Stimulated activated CD4-positive, alpha-beta T cell treated with anti-CD3 and anti-CD28 coated beads, Interleukin-1b, Interleukin-23, amount 100 ng/mL, for 4 hours (primary cell): ENCODE measurements at regions not wholly inside any gene's neighbourhood (a gene's known extent, or its start where the extent isn't known, plus 50 kb on each side); places are given as distances from the start of the nearest gene placed in this dataset.

Source experiments
- DNase-seq, 2 donors: peaks; one replicate each; pipeline ENCODE4 v3.0.0-alpha.2; 2020; ENCODE audit warnings: low read depth in 2 of 2

DNA sequence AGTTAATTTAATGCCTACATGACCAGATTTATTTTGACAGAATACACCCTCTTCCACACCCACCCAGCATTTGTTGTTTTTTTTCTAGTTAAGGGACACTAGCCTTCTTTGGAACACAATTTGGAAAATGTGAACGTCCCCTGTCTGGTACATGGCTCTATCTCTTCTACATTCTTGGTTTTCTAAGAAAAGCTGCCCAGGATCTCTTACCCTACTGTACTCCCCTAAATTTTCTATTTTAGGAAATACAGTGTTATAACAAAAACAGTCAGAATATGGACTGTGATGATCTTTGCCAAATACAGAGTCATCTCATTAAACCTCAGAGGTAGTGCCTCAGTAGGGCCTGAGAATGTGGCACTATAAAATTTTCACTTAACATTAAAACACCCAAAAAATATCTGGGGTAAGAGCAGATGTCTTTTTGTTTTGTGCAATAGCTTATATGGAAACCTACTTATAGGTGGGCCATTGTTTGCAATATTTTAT, 93.1 kb upstream of the SPON1 start:
- DNase-seq, result no peak

GRCh38 chr11:13874597-13874996, 87.9 kb upstream of the SPON1 start:
- no peak for DNase-seq

- no peak for DNase-seq
These were observed 86.9 kb upstream of the SPON1 start for GRCh38 chr11:13875643-13876042.

GRCh38 chr11:13876423-13876822, 86.1 kb upstream of the SPON1 start:
- DNase-seq, result no peak

GRCh38 chr11:13878077-13878476, 84.4 kb upstream of the SPON1 start:
- no peak for DNase-seq

DNA sequence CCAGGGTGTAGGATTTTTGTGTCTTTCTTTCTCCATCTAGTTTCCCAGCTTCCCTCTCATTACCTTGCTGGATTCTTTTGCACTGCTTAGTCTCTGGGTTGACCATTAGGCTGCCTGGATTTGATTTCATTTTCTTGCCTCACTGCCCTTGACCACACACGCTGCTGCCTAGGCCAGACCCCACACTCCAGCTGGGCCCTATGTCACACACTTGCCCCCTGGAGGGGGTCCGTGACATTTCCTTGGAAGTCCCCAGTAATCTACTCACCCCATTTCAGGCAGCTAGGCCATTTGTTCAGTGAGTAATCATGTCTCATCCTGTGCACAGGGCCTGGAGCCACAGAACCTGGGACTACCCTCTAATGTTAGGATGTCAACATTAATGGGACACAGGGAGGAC, 81.9 kb upstream of the SPON1 start:
- DNase-seq, result no peak

- no peak for DNase-seq
These were observed 81.2 kb upstream of the SPON1 start for GRCh38 chr11:13881226-13881905.

GRCh38 chr11:13883042-13883441, 79.5 kb upstream of the SPON1 start:
- DNase-seq, result no peak

DNA sequence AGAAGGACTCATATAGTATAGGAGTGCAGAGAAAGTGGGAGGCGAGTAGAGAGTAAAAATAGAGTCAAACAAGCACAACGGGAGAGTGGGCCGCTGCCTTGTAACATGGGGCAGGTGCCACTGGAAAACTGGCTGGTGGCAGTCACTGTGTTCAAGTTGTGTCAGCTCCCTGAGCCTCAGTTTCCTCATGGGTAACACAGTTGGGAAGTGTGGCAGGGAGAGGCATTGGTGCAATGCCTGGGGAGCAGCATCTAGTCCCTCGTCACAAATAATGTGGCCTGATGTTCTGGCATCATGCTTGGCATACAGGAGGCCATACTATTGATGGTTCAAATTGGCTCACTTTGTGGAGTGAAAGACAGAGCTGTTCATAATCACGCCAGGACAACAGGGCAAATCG, 78.9 kb upstream of the SPON1 start:
- DNase-seq, result no peak

GRCh38 chr11:13884158-13884799, 78.2 kb upstream of the SPON1 start:
- no peak for DNase-seq

DNA sequence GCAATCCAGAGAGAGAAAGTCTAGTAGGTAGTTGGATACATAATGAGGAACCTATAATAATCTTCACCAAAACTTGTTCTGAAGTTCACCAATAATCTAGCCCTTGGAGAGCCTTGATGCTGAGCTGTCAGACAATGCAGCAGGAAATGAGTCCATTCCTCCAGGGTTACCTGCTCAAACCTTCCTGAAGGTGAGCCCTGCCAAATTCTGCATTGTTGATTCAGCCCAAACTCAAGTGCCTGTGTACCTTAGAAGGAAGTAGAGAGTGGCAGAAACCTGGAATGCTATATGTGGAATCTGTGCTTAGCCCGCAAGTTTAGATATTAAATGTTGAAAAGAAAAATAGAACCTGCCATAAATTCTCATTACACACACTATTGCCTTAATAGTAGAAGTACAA, 77.4 kb upstream of the SPON1 start:
- no peak for DNase-seq

- DNase-seq, result no peak
These were observed 72.8 kb upstream of the SPON1 start for GRCh38 chr11:13889552-13890249.

- DNase-seq, result no peak
These were observed 70.6 kb upstream of the SPON1 start for GRCh38 chr11:13891911-13892310.

DNA sequence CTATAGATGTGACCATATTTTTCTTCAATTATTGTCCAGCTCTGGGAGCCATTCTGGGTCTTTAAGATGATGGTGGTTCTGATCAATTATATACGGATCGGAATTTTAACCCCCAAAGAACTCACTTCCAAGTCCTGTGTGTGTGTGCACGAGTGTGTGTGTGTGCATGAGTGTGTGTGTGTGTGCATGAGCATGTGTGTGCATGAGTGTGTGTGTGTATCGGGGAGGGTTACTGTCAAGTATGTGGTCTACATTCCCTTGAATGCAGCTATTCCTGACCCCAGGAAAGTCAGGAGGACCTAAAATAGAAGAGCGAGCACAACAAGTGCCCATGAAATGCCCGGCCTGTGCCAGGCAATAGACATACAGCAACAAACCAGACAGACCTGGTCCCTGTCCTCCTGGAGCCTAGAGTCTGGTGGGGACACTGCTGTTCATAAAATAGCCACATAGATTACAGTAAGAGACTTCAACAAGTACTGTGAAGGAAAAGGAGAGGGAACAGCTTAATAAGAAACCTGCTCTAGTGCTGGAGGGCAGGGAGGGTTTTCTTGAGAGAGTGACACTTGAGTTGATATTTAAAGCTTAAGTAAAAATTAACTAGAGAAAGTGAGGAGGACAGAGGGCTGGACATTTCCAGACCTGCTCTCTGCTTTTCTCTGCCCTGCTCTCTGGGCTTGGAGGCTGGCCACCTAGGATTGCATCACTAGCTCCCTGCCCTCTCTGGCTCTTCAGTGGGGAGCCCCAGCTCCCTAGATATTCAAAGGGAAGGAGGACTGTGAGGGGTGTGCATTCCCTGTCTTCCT, 66.1 kb upstream of the SPON1 start:
- DNase-seq, result no peak

GRCh38 chr11:13896981-13897353, 65.6 kb upstream of the SPON1 start:
- no peak for DNase-seq

DNA sequence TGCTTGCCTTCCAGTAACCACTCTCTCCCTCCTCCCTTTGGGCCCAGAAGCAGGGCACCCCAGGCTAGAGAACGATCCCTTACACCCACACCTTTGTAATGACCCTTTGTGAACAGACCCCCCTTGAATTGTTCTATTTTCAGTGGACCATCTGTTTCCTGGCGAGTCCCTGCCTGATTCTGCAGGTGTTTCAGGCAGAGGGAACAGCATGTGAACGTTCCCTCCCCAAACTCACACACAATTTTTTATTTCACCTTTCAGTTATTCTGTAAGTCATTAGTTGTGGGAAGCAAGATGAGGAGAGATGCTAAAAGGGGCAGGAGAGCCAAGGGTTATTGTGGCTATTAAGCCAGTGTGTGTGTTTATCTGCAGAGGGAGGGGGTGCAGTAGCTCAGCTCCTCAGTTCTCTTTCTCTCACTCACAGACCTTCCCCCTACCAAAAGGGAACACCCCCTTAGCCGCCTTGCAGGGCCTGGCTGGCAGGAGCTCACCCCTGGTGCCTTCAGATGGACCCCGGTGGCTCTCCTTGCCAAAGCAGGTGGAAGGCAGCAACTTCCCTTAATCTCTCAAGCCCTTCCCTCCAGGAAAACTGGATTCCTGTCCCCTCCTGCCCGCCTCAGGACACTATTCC, 64.8 kb upstream of the SPON1 start:
- no peak for DNase-seq

GRCh38 chr11:13899603-13900002, 62.9 kb upstream of the SPON1 start:
- no peak for DNase-seq

GRCh38 chr11:13902523-13902922, 60.0 kb upstream of the SPON1 start:
- DNase-seq, result no peak

DNA sequence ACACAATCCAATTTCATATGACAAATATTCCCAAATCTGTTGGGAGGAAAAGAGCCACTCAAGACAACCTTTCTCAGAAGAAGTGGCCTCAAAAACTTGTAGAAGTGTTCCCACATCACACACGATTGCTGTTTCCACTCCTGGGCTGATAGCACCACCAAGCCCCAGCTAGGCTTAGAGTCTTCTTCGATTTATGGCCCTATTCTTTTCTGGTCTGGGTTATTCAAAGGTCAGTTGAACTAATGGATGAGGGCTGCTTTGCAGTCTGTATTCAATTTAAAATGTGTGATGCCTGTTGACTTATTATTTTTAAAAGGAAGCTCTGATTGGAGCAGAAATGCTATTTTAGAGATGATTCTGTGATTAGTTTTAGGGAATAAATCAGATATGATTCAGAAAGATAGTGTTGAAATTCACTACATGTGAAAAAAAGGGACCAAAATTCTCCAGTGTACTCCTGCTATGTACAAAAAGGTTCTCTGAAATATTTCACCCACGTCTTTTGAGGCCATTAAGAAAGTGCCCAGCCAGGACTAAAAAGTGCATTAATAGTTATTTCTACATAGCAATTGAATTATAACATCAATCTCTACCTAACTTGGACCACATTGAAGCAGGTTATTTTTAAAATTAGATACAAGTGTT, 57.3 kb upstream of the SPON1 start:
- DNase-seq, result no peak

GRCh38 chr11:13907678-13908077, 54.8 kb upstream of the SPON1 start:
- no peak for DNase-seq

DNA sequence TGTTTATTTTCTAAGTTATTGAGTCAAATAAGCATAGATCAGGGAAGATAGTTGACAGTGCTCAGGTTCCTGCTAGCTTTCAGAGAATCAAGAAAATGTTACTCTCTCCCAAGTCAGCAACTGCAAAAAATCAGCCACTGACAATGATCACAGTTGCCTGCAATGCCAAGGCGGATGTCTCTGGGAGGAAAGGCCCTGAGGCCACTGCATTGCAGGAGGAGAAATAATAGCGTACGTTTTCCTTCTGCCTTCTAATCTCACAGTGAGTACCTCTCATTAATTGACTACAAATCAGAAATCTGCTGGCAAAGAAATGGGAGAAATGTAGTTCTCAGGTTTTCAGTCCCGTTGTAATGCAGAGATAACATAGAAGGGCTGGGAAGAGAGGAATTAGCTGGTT, 54.0 kb upstream of the SPON1 start:
- no peak for DNase-seq
